Panc1 (cell line): ENCODE measurements at regions not wholly inside any gene's neighbourhood (a gene's known extent, or its start where the extent isn't known, plus 50 kb on each side); places are given as distances from the start of the nearest gene placed in this dataset.

ENCODE experiments used
- CTCF ChIP-seq: fragments of 450-650 bp; IDR thresholded peaks from 2 replicates; pipeline ENCODE4 v1.5.1; 2017; ENCODE audit warnings: mild to moderate bottlenecking
- TCF7L2 ChIP-seq: IDR thresholded peaks from 2 replicates; pipeline ENCODE4 v1.6.1; 2011; ENCODE audit warnings: mild to moderate bottlenecking, low read depth, low read length, inconsistent platforms

- TF ChIP-seq CTCF (no peak), TCF7L2 (no peak)
Observed at GRCh38 chr4:170388255-170388654, 298.5 kb upstream of the AADAT start.
